ENCODE measurements at regions not wholly inside any gene's neighbourhood (a gene's known extent, or its start where the extent isn't known, plus 50 kb on each side); places are given as distances from the start of the nearest gene placed in this dataset.

DNA sequence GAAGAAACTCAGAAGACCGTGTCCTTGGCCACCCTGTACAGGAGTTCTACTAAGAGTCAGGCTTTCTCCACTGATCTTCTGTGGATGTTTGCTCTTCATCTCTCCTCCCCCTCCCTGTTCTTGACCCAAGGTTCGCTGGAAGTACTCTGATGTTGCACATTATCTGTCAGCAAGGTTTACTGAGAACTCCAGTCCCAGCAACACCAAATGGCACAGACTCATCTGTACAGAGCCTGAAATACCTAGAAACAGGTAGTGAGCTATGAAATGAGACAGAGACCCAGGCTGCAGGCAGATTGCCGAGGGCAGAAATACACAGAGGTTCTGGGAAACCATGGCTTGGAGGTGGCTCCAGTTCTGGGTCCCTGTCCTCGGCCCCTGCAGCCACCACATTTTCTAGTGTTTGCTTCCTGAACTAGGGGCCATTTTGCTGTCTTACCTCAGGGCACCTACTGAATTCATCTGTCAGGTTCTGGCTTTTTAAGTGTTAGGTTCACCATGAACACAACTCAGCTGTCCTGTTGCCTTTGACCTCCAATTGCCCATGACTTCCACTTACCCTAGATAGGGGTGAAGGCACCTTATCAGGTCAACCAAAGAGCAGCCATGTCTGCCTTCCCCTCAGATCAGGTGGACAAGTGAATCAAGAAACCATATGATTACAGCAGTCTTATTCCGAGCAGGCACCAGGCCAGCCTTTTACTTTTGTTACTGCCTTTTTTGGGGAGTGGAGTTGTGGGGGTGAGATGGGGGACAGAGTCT, 92.2 kb downstream of the CDC7 start:
- TF ChIP-seq YY1 (IDR thresholded peaks at IDR 0.05; ENCODE audit: insufficient read depth, insufficient read length) (no peak), SUZ12 (IDR thresholded peaks at IDR 0.05; ENCODE audit: extremely low read depth, insufficient read depth, insufficient read length) (no peak), ZNF274 (IDR thresholded peaks at IDR 0.05; ENCODE audit: low read depth, low read length) (no peak)

Measured in NT2/D1 (cell line).